ENCODE measurements at regions not wholly inside any gene's neighbourhood (a gene's known extent, or its start where the extent isn't known, plus 50 kb on each side); places are given as distances from the start of the nearest gene placed in this dataset.

DNA sequence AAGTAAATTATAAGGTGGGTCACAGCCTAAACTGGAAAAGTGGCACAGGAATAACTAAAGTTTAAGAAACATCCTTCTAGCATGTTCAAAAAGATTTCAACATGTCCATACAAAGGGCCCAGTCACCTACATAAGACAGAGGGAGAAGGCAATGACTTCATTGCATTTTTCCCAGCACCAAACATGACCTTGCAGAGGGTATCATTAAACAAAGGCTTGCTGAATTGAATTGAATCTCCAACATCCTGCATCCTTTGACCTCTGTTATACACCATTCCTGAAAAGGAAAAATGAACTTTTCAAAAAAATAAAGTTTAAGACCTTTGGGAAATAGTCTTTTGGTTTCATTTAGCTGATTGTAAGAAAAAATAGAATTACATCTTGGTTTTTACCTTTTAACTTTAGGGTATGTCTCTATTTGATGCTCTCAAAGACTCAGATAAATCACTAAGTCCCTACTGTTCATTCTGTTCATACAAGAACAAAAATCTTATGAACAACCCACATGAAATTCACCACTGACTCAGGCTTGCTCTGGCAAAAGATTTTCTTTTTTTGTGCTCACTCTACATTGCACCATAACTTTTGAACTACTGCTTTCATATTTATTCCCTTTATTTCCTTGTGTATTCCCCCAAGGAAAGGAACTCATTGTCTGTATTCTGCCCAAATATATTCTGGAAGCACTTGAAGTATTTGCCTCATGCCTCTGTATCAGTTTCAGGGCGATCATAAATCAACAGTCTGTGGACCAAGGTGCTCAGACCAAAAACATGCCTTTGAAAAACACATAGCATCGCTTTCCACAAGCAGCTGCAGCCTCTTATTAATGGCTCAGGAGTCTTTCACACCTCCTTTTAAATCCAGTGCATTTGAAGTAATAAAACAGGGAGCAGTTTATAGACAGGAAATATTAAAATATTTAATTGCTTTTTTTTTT, 121.7 kb downstream of the DUSP6 start:
- no peaks in the 10 kb centered on the region for H3K36me3 ChIP-seq (replicated peaks; ENCODE audit: insufficient read depth, low read length)
- no peak overlapping the region for H3K27ac ChIP-seq (ENCODE audit: low read length)
- H3K9me3 ChIP-seq (replicated peaks; ENCODE audit: insufficient read depth, low read length): no peaks in the 10 kb centered on the region
- H2AFZ ChIP-seq (ENCODE audit: low read length): no peak overlapping the region
- peak overlapping the region; percentile 17; the same call in 1 of the 2 replicates for H3K4me2 ChIP-seq (ENCODE audit: low read depth, low read length)
- no peak overlapping the region for H3K9ac ChIP-seq (ENCODE audit: low read length)
- no peaks in the 10 kb centered on the region for H3K27me3 ChIP-seq (replicated peaks; ENCODE audit: insufficient read depth, low read length)
- no peaks in the 10 kb centered on the region for H4K20me1 ChIP-seq (ENCODE audit: insufficient read depth, low read length)
- no peaks in the 10 kb centered on the region for H3K9me2 ChIP-seq (replicated peaks; ENCODE audit: insufficient read depth, low read length)
- H3K4me3 ChIP-seq (ENCODE audit: low read length): no peak overlapping the region
- H3F3A ChIP-seq (ENCODE audit: insufficient read depth, low read length): no peaks in the 10 kb centered on the region
- DNase-seq: no peak
- TF ChIP-seq, protein P1, sequence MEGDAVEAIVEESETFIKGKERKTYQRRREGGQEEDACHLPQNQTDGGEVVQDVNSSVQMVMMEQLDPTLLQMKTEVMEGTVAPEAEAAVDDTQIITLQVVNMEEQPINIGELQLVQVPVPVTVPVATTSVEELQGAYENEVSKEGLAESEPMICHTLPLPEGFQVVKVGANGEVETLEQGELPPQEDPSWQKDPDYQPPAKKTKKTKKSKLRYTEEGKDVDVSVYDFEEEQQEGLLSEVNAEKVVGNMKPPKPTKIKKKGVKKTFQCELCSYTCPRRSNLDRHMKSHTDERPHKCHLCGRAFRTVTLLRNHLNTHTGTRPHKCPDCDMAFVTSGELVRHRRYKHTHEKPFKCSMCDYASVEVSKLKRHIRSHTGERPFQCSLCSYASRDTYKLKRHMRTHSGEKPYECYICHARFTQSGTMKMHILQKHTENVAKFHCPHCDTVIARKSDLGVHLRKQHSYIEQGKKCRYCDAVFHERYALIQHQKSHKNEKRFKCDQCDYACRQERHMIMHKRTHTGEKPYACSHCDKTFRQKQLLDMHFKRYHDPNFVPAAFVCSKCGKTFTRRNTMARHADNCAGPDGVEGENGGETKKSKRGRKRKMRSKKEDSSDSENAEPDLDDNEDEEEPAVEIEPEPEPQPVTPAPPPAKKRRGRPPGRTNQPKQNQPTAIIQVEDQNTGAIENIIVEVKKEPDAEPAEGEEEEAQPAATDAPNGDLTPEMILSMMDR (IDR thresholded peaks at IDR 0.05; ENCODE audit: low read length): no peak
- no peak for TF ChIP-seq EZH2phosphoT487 (IDR thresholded peaks at IDR 0.05; ENCODE audit: low read length)
- no peak for TF ChIP-seq EZH2 (optimal IDR thresholded peaks at IDR 0.05; ENCODE audit: low read depth, low read length)
- peaks cover 21% of the 10 kb centered on the region for H3K4me1 ChIP-seq (ENCODE audit: low read length)
- H3K79me2 ChIP-seq (ENCODE audit: low read length): no peaks in the 10 kb centered on the region

DNA sequence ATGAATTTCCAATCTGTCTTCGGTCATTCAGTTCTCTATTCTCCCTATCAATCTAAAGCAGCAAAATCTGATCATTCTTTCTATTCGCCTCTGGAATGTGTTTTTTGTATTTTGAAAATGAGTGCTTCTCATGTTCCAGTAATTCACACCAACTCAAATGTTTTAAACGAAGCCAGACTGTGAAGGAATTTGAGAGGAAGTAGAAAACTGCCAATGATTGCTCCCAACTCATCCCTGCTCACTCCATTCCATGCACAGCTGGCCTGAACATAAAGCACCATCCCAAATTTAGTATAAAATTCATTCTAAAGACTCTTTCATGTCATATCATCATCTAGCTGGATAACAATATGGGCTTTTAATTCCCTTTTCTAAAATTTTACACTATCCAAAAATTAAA, 123.8 kb downstream of the DUSP6 start:
- no peak overlapping the region for H2AFZ ChIP-seq (ENCODE audit: low read length)
- H3K79me2 ChIP-seq (ENCODE audit: low read length): no peaks in the 10 kb centered on the region
- no peaks in the 10 kb centered on the region for H3K9me3 ChIP-seq (replicated peaks; ENCODE audit: insufficient read depth, low read length)
- H3K9ac ChIP-seq (ENCODE audit: low read length): no peak overlapping the region
- H3K4me2 ChIP-seq (ENCODE audit: low read depth, low read length): no peak overlapping the region
- no peak overlapping the region for H3K4me3 ChIP-seq (ENCODE audit: low read length)
- H3F3A ChIP-seq (ENCODE audit: insufficient read depth, low read length): no peaks in the 10 kb centered on the region
- H3K27ac ChIP-seq (ENCODE audit: low read length): no peak overlapping the region
- H3K9me2 ChIP-seq (replicated peaks; ENCODE audit: insufficient read depth, low read length): no peaks in the 10 kb centered on the region
- no peaks in the 10 kb centered on the region for H3K36me3 ChIP-seq (replicated peaks; ENCODE audit: insufficient read depth, low read length)
- no peak for DNase-seq
- peaks cover 18% of the 10 kb centered on the region for H3K4me1 ChIP-seq (ENCODE audit: low read length)
- H4K20me1 ChIP-seq (ENCODE audit: insufficient read depth, low read length): no peaks in the 10 kb centered on the region
- no peaks in the 10 kb centered on the region for H3K27me3 ChIP-seq (replicated peaks; ENCODE audit: insufficient read depth, low read length)
- TF ChIP-seq EZH2phosphoT487 (IDR thresholded peaks at IDR 0.05; ENCODE audit: low read length) (no peak), EZH2 (optimal IDR thresholded peaks at IDR 0.05; ENCODE audit: low read depth, low read length) (no peak)
- TF ChIP-seq, protein P1 (IDR thresholded peaks at IDR 0.05; ENCODE audit: low read length): no peak

DNA sequence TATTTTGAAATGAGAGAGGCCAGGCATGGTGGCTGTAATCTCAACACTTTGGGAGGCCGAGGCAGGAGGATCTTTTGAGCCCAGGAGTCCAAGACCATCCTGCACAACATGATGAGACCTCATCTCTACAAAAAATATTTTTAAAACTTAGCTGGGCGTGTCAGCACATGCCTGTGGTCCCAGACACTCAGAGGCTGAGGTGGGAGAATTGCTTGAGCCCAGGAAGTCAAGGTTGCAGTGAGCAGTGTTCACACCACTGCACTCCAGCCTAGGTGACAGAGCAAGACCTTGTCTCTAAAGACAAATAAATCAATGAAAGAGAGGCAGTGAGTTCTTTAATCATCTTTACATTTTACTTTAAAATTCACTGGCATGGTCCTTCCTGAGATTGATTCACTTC, 124.5 kb downstream of the DUSP6 start:
- Histone ChIP-seq H3K4me2 (ENCODE audit: low read depth, low read length) (no peak overlapping the region), H3K4me1 (ENCODE audit: low read length) (peaks cover 18% of the 10 kb centered on the region), H2AFZ (ENCODE audit: low read length) (no peak overlapping the region), H3K4me3 (ENCODE audit: low read length) (no peak overlapping the region), H3F3A (ENCODE audit: insufficient read depth, low read length) (no peaks in the 10 kb centered on the region), H3K9ac (ENCODE audit: low read length) (no peak overlapping the region), H4K20me1 (ENCODE audit: insufficient read depth, low read length) (no peaks in the 10 kb centered on the region), H3K36me3 (replicated peaks; ENCODE audit: insufficient read depth, low read length) (no peaks in the 10 kb centered on the region), H3K27ac (ENCODE audit: low read length) (no peak overlapping the region), H3K9me2 (replicated peaks; ENCODE audit: insufficient read depth, low read length) (no peaks in the 10 kb centered on the region), H3K9me3 (replicated peaks; ENCODE audit: insufficient read depth, low read length) (no peaks in the 10 kb centered on the region), H3K79me2 (ENCODE audit: low read length) (no peaks in the 10 kb centered on the region), H3K27me3 (replicated peaks; ENCODE audit: insufficient read depth, low read length) (no peaks in the 10 kb centered on the region)
- DNase-seq: no peak
- TF ChIP-seq EZH2phosphoT487 (IDR thresholded peaks at IDR 0.05; ENCODE audit: low read length) (no peak), EZH2 (optimal IDR thresholded peaks at IDR 0.05; ENCODE audit: low read depth, low read length) (no peak)
- TF ChIP-seq, protein P1 (IDR thresholded peaks at IDR 0.05; ENCODE audit: low read length): no peak

Measured in MM.1S (cell line).